PC-3 (cell line): ENCODE measurements at regions not wholly inside any gene's neighbourhood (a gene's known extent, or its start where the extent isn't known, plus 50 kb on each side); places are given as distances from the start of the nearest gene placed in this dataset.

Experiments used
- ATAC-seq: fragments of 200-7000 bp; cut with Tn5 transposase; 2 replicates; pipeline ENCODE4 v1.9.1; 2020; ENCODE audit warnings: mild to moderate bottlenecking, moderate library complexity
- BruUV-seq: library from RNA; stranded (reverse); fragments of 400-500 nt; replicated peaks from 2 replicates; lab custom pipeline; 2021; lab: Mats Ljungman, UMichigan
- CTCF ChIA-PET: fragments of 300-600 bp; sonication (Branson Sonifier 250); formaldehyde crosslinking; loops from one replicate; lab custom pipeline; 2022; ENCODE audit warnings: antibody characterized with exemption; lab: Charles Lee
- POLR2A ChIA-PET: fragments of 300-600 bp; sonication (Branson Sonifier 250); formaldehyde crosslinking; loops from one replicate; lab custom pipeline; 2022; ENCODE audit warnings: antibody characterized with exemption; ENCODE audit not compliant: unreplicated experiment; lab: Charles Lee
- DNase-seq: peaks from one replicate; pipeline ENCODE4 v3.0.0-alpha.2; 2015
- H2AFZ ChIP-seq: fragments of 300-600 bp; sonication (generic); 2 replicates; pipeline ENCODE4 v1.6.0; 2016; ENCODE audit warnings: antibody characterized with exemption, low read length
- H3F3A ChIP-seq: fragments of 300-600 bp; sonication (generic); one replicate; pipeline ENCODE4 v1.6.0; 2017; ENCODE audit warnings: antibody characterized with exemption, low read length, control low read depth, mild to moderate bottlenecking; ENCODE audit not compliant: unreplicated experiment
- H3K27ac ChIP-seq: fragments of 300-600 bp; sonication (generic); 2 replicates; pipeline ENCODE4 v1.5.1; 2016; ENCODE audit warnings: mild to moderate bottlenecking, low read length
- H3K27me3 ChIP-seq: fragments of 300-600 bp; sonication (generic); 2 replicates; pipeline ENCODE4 v1.6.1; 2016; ENCODE audit warnings: low read length, mixed read lengths
- H3K36me3 ChIP-seq: fragments of 300-600 bp; sonication (generic); 2 replicates; pipeline ENCODE4 v1.6.1; 2016; ENCODE audit warnings: low read depth, mixed run types, low read length, mixed read lengths
- H3K4me1 ChIP-seq: fragments of 300-600 bp; sonication (generic); 2 replicates; pipeline ENCODE4 v1.5.1; 2016; ENCODE audit warnings: low read length; ENCODE audit not compliant: insufficient read depth
- H3K4me2 ChIP-seq: fragments of 300-600 bp; sonication (generic); 2 replicates; pipeline ENCODE4 v1.6.0; 2016; ENCODE audit warnings: low read length
- H3K4me3 ChIP-seq: fragments of 300-600 bp; sonication (generic); 2 replicates; pipeline ENCODE4 v1.5.1; 2016; ENCODE audit warnings: mild to moderate bottlenecking, low read length, mixed read lengths
- H3K79me2 ChIP-seq: fragments of 300-600 bp; sonication (generic); 2 replicates; pipeline ENCODE4 v1.6.1; 2017; ENCODE audit warnings: low read length, mixed read lengths
- H3K9ac ChIP-seq: fragments of 300-600 bp; sonication (generic); 2 replicates; pipeline ENCODE4 v1.6.0; 2016; ENCODE audit warnings: mild to moderate bottlenecking, low read length
- H3K9me2 ChIP-seq: fragments of 300-600 bp; sonication (generic); replicated peaks from 2 replicates; pipeline ENCODE4 v1.6.1; 2016; ENCODE audit warnings: mixed run types, low read length, mixed read lengths
- H3K9me3 ChIP-seq: fragments of 300-600 bp; sonication (generic); 2 replicates; pipeline ENCODE4 v1.6.1; 2016; ENCODE audit warnings: low read length, mixed read lengths
- H4K20me1 ChIP-seq: fragments of 300-600 bp; sonication (generic); 2 replicates; pipeline ENCODE4 v1.6.1; 2016; ENCODE audit warnings: low read length, mixed read lengths
- EZH2 ChIP-seq: fragments of 300-600 bp; sonication (generic); IDR thresholded peaks from one replicate; pipeline ENCODE4 v1.6.1; 2017; ENCODE audit warnings: antibody characterized with exemption, mild to moderate bottlenecking, low read length; ENCODE audit not compliant: unreplicated experiment
- EZH2phosphoT487 ChIP-seq: fragments of 300-600 bp; sonication (generic); IDR thresholded peaks from 2 replicates; pipeline ENCODE4 v1.6.1; 2018; ENCODE audit warnings: mild to moderate bottlenecking, antibody characterized with exemption, low read length, borderline replicate concordance
- intact Hi-C: fragments of 100-400 bp; cut with micrococcal nuclease; formaldehyde crosslinking; loops from 2 replicates; pipeline ENCODE4 v1.9.0; 2023
- TF ChIP-seq, protein P1 (sequence below): fragments of 300-600 bp; sonication (generic); conservative IDR thresholded peaks from 2 replicates; pipeline ENCODE4 v1.5.1; 2017; ENCODE audit warnings: antibody characterized with exemption, low read depth, mild to moderate bottlenecking, low read length

DNA sequence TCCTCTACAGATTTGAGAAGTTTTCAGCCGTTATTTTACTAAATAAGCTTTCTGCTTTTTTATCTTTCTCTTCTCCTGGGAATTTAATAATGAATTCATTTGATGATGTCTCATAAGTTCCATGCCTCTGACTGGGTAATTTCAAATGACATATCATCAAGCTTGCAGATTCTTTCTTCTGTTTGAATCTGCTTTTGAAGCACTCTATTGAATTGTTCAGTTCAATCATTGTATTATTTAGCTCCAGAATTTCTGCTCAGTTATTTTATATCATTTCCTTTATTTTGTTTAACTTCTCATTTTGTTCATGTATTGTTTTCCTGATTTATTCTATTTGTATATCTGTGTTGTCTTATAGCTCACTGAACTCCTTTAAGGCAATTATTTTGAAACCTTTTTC, 196.9 kb upstream of the CNTNAP2 start:
- TF ChIP-seq, protein P1, sequence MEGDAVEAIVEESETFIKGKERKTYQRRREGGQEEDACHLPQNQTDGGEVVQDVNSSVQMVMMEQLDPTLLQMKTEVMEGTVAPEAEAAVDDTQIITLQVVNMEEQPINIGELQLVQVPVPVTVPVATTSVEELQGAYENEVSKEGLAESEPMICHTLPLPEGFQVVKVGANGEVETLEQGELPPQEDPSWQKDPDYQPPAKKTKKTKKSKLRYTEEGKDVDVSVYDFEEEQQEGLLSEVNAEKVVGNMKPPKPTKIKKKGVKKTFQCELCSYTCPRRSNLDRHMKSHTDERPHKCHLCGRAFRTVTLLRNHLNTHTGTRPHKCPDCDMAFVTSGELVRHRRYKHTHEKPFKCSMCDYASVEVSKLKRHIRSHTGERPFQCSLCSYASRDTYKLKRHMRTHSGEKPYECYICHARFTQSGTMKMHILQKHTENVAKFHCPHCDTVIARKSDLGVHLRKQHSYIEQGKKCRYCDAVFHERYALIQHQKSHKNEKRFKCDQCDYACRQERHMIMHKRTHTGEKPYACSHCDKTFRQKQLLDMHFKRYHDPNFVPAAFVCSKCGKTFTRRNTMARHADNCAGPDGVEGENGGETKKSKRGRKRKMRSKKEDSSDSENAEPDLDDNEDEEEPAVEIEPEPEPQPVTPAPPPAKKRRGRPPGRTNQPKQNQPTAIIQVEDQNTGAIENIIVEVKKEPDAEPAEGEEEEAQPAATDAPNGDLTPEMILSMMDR = no peak
- no peak for TF ChIP-seq EZH2
- no peak for TF ChIP-seq EZH2phosphoT487
- Histone ChIP-seq H3K4me1 (no peaks in the 10 kb centered on the region), H3K9ac (no peak overlapping the region), H3K36me3 (no peaks in the 10 kb centered on the region), H3K9me3 (peaks cover 17% of the 10 kb centered on the region; the same call in 1 of the 2 replicates), H4K20me1 (no peaks in the 10 kb centered on the region), H3K9me2 (no peaks in the 10 kb centered on the region), H3K27ac (no peak overlapping the region), H3F3A (no peaks in the 10 kb centered on the region), H3K4me2 (no peak overlapping the region), H3K4me3 (no peak overlapping the region), H2AFZ (no peak overlapping the region), H3K79me2 (no peaks in the 10 kb centered on the region), H3K27me3 (no peaks in the 10 kb centered on the region)
- POLR2A ChIA-PET = no interaction called here
- no peak for DNase-seq
- intact Hi-C loops = no loop called here
- no peak for ATAC-seq
- no TSS peak for BruUV-seq
- CTCF ChIA-PET = no interaction called here

DNA sequence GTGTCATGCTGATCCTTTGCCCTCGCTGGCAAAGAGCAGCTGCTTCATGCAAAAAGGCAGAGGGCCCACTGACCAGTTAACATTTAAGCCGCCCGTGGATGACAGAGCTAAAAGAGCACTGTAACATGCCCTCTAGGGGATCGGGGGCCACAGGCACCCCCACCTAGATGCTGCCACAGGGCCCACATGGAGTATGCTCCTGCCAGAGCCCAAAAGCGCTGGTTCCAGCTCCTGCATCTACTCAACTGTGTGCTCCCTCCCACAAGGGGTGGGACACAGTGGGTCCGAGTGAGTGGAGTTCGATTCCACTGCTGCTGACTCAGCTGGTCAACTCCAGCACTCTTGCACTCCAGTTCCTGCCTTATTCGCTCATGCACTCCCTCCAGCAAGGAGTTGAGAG, 199.8 kb upstream of the CNTNAP2 start:
- TF ChIP-seq, protein P1 = no peak
- TF ChIP-seq EZH2phosphoT487 (no peak), EZH2 (no peak)
- no peak overlapping the region for H3K9ac ChIP-seq
- H3K36me3 ChIP-seq = no peaks in the 10 kb centered on the region
- H3K4me3 ChIP-seq = no peak overlapping the region
- H3K9me3 ChIP-seq = peaks cover 17% of the 10 kb centered on the region; the same call in 1 of the 2 replicates
- H3K27me3 ChIP-seq = no peaks in the 10 kb centered on the region
- no peaks in the 10 kb centered on the region for H3K79me2 ChIP-seq
- no peak overlapping the region for H3K27ac ChIP-seq
- no TSS peak for BruUV-seq
- no peaks in the 10 kb centered on the region for H3F3A ChIP-seq
- ChIA-PET CTCF (no interaction called here), POLR2A (no interaction called here)
- intact Hi-C loops = no loop called here
- H3K9me2 ChIP-seq = no peaks in the 10 kb centered on the region
- ATAC-seq (no peak), DNase-seq (no peak)
- H4K20me1 ChIP-seq = no peaks in the 10 kb centered on the region
- no peak overlapping the region for H2AFZ ChIP-seq
- no peak overlapping the region for H3K4me2 ChIP-seq
- no peaks in the 10 kb centered on the region for H3K4me1 ChIP-seq

DNA sequence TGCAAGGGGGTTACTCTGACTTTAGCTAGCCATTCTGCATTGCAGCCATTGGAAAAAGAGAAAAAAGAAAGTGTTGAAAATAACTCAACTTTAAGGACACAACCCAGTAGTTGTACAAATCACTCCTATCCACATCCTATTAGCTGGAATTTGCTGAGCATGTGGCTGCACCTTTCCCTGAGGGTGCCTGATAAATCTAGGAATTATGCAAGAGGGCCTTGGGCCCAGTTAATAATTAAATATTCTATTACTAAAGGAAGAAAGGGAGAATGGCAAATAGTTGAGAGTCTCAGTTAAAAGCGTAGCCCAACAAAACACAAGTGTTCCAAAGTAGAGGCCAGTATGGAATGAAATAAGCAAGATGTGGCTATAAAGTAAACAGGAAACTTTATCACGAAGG, 200.9 kb upstream of the CNTNAP2 start:
- no peak for DNase-seq
- H3F3A ChIP-seq = no peaks in the 10 kb centered on the region
- no peak overlapping the region for H2AFZ ChIP-seq
- CTCF ChIA-PET = no interaction called here
- H3K27me3 ChIP-seq = no peaks in the 10 kb centered on the region
- H3K4me1 ChIP-seq = no peaks in the 10 kb centered on the region
- TF ChIP-seq, protein P1 = no peak
- TF ChIP-seq EZH2 (no peak), EZH2phosphoT487 (no peak)
- no peaks in the 10 kb centered on the region for H3K9me2 ChIP-seq
- no peak overlapping the region for H3K4me3 ChIP-seq
- H3K36me3 ChIP-seq = no peaks in the 10 kb centered on the region
- H3K79me2 ChIP-seq = no peaks in the 10 kb centered on the region
- BruUV-seq = no TSS peak
- no peaks in the 10 kb centered on the region for H4K20me1 ChIP-seq
- H3K9me3 ChIP-seq = peaks cover 16% of the 10 kb centered on the region; the same call in 1 of the 2 replicates
- no peak overlapping the region for H3K9ac ChIP-seq
- no peak for ATAC-seq
- H3K4me2 ChIP-seq = no peak overlapping the region
- POLR2A ChIA-PET = no interaction called here
- H3K27ac ChIP-seq = no peak overlapping the region
- intact Hi-C loops = no loop called here
